GM08714 (cell line): ENCODE measurements at regions not wholly inside any gene's neighbourhood (a gene's known extent, or its start where the extent isn't known, plus 50 kb on each side); places are given as distances from the start of the nearest gene placed in this dataset.

Experiments
- H3K4me3 ChIP-seq: fragments of 200-500 bp; sonication (Bioruptor generic); 2 replicates; pipeline ENCODE4 v1.5.1; 2014; ENCODE audit warnings: mild to moderate bottlenecking, low read length, inconsistent platforms
- ZNF274 ChIP-seq: IDR thresholded peaks from 2 replicates; pipeline ENCODE4 v1.6.1; 2012; ENCODE audit warnings: mild to moderate bottlenecking, low read depth, low read length

- TF ChIP-seq ZNF274, result no peak
- H3K4me3 ChIP-seq, result no peak overlapping the region
Observed at GRCh38 chr6:141261672-141262060, 871.1 kb upstream of the GJE1 start.

GRCh38 chr6:141261016-141261671 is 871.6 kb upstream of the GJE1 start:
- no peak overlapping the region for H3K4me3 ChIP-seq
- no peak for TF ChIP-seq ZNF274

GRCh38 chr6:141260627-141261015 is 872.1 kb upstream of the GJE1 start:
- no peak overlapping the region for H3K4me3 ChIP-seq
- TF ChIP-seq ZNF274, result no peak

- TF ChIP-seq ZNF274, result no peak
- no peak overlapping the region for H3K4me3 ChIP-seq
Observed at GRCh38 chr6:141259807-141260206, 872.9 kb upstream of the GJE1 start.

GRCh38 chr6:141259091-141259490 is 873.6 kb upstream of the GJE1 start:
- TF ChIP-seq ZNF274, result no peak

GRCh38 chr6:141258516-141258915 is 874.2 kb upstream of the GJE1 start:
- no peak for TF ChIP-seq ZNF274

More at GRCh38 chr6:141259091-141259490, 873.6 kb upstream of the GJE1 start:
- H3K4me3 ChIP-seq, result no peak overlapping the region

GRCh38 chr6:141254336-141254735 is 878.4 kb upstream of the GJE1 start:
- no peak overlapping the region for H3K4me3 ChIP-seq
- no peak for TF ChIP-seq ZNF274

More at GRCh38 chr6:141258516-141258915, 874.2 kb upstream of the GJE1 start:
- no peak overlapping the region for H3K4me3 ChIP-seq

- TF ChIP-seq ZNF274, result no peak
- H3K4me3 ChIP-seq, result no peak overlapping the region
Observed at GRCh38 chr6:141252828-141253608, 879.7 kb upstream of the GJE1 start.

- no peak for TF ChIP-seq ZNF274
- no peak overlapping the region for H3K4me3 ChIP-seq
Observed at GRCh38 chr6:141251286-141251685, 881.4 kb upstream of the GJE1 start.

- no peak overlapping the region for H3K4me3 ChIP-seq
- TF ChIP-seq ZNF274, result no peak
Observed at GRCh38 chr6:141248021-141248799, 884.5 kb upstream of the GJE1 start.

- no peak for TF ChIP-seq ZNF274
- no peak overlapping the region for H3K4me3 ChIP-seq
Observed at GRCh38 chr6:141244366-141244765, 888.4 kb upstream of the GJE1 start.

- H3K4me3 ChIP-seq, result no peak overlapping the region
- no peak for TF ChIP-seq ZNF274
Observed at GRCh38 chr6:141242957-141243356, 889.8 kb upstream of the GJE1 start.

GRCh38 chr6:141229296-141229695 is 903.4 kb upstream of the GJE1 start:
- TF ChIP-seq ZNF274, result no peak

GRCh38 chr6:141218583-141218982 is 914.1 kb upstream of the GJE1 start:
- no peak for TF ChIP-seq ZNF274
- no peak overlapping the region for H3K4me3 ChIP-seq

More at GRCh38 chr6:141229296-141229695, 903.4 kb upstream of the GJE1 start:
- no peak overlapping the region for H3K4me3 ChIP-seq
